PC-3 (cell line): ENCODE measurements at regions not wholly inside any gene's neighbourhood (a gene's known extent, or its start where the extent isn't known, plus 50 kb on each side); places are given as distances from the start of the nearest gene placed in this dataset.
"Not testable (repeated sequence)": the region's sequence is repeated elsewhere in the genome, so short reads cannot be mapped to it uniquely, and the experiment has no call there.

ENCODE experiments used
- CTCF ChIP-seq: fragments of 300-600 bp; sonication (generic); conservative IDR thresholded peaks from 2 replicates; pipeline ENCODE4 v1.5.1; 2017; ENCODE audit warnings: antibody characterized with exemption, low read depth, mild to moderate bottlenecking, low read length
- EZH2 ChIP-seq: fragments of 300-600 bp; sonication (generic); IDR thresholded peaks from one replicate; pipeline ENCODE4 v1.6.1; 2017; ENCODE audit warnings: antibody characterized with exemption, mild to moderate bottlenecking, low read length; ENCODE audit not compliant: unreplicated experiment

- TF ChIP-seq CTCF, EZH2: not testable (repeated sequence)
Observed at GRCh38 chr10:33584596-33584995, 250.1 kb upstream of the NRP1 start.
